ENCODE measurements at regions not wholly inside any gene's neighbourhood (a gene's known extent, or its start where the extent isn't known, plus 50 kb on each side); places are given as distances from the start of the nearest gene placed in this dataset.

- Histone ChIP-seq H3K9ac (ENCODE audit: low read depth in 1 of 2, low read length in 2 of 2) (no peak overlapping the region), H3K9me3 (ENCODE audit: control insufficient read depth in 4 of 4, low read length in 3 of 4) (peaks cover 0 to 5% (median 0%) of the 10 kb centered on the region in 4 donors), H3K27ac (ENCODE audit: low read depth in 1 of 2, low read length in 2 of 2) (no peak overlapping the region), H3K36me3 (ENCODE audit: control insufficient read depth in 4 of 4, insufficient read depth in 3 of 4, low read depth in 1 of 4, low read length in 3 of 4) (no peaks in the 10 kb centered on the region), H3K4me1 (ENCODE audit: control insufficient read depth in 4 of 4, insufficient read depth in 4 of 4, low read length in 3 of 4) (no peaks in the 10 kb centered on the region), H3K27me3 (ENCODE audit: control insufficient read depth in 4 of 4, insufficient read depth in 4 of 4, low read length in 3 of 4) (no peaks in the 10 kb centered on the region), H3K4me3 (ENCODE audit: low read depth in 1 of 3, low read length in 3 of 3) (no peak overlapping the region)
- TF ChIP-seq EGR1 (IDR thresholded peaks at IDR 0.05; ENCODE audit: low read depth in 2 of 2), result no peak
- no peak for TF ChIP-seq RXRA (IDR thresholded peaks at IDR 0.05)
- no peak for TF ChIP-seq CTCF (IDR thresholded peaks at IDR 0.05; ENCODE audit: low read depth, low read length, missing input control)
- TF ChIP-seq MAX (IDR thresholded peaks at IDR 0.05), result no peak
- TF ChIP-seq ATF3 (IDR thresholded peaks at IDR 0.05), result no peak
- TF ChIP-seq HNF4G (IDR thresholded peaks at IDR 0.05), result no peak
- no peak for TF ChIP-seq NR2F2 (IDR thresholded peaks at IDR 0.05)
- TF ChIP-seq RAD21 (IDR thresholded peaks at IDR 0.05), result no peak
- no peak for TF ChIP-seq FOXA2 (IDR thresholded peaks at IDR 0.05)
- no peak for TF ChIP-seq REST (IDR thresholded peaks at IDR 0.05)
- no peak for TF ChIP-seq SP1 (IDR thresholded peaks at IDR 0.05)
- TF ChIP-seq GABPA (IDR thresholded peaks at IDR 0.05 in 1 of 2, conservative IDR thresholded peaks at IDR 0.05 in 1 of 2), result no peak
- no peak for TF ChIP-seq HNF4A (conservative IDR thresholded peaks at IDR 0.05)
- no peak for TF ChIP-seq YY1 (IDR thresholded peaks at IDR 0.05)
- WGBS, result 82% methylated on average over 2 of the region's 2 CpGs
- DNase-seq (ENCODE audit: low spot score), result no peak
Observed at GRCh38 chr12:30135776-30136175, 352.0 kb upstream of the TMTC1 start.

- Histone ChIP-seq H3K36me3 (ENCODE audit: control insufficient read depth in 4 of 4, insufficient read depth in 3 of 4, low read depth in 1 of 4, low read length in 3 of 4) (no peaks in the 10 kb centered on the region), H3K9ac (ENCODE audit: low read depth in 1 of 2, low read length in 2 of 2) (no peak overlapping the region), H3K27me3 (ENCODE audit: control insufficient read depth in 4 of 4, insufficient read depth in 4 of 4, low read length in 3 of 4) (no peaks in the 10 kb centered on the region), H3K27ac (ENCODE audit: low read depth in 1 of 2, low read length in 2 of 2) (no peak overlapping the region), H3K4me1 (ENCODE audit: control insufficient read depth in 4 of 4, insufficient read depth in 4 of 4, low read length in 3 of 4) (no peaks in the 10 kb centered on the region), H3K4me3 (ENCODE audit: low read depth in 1 of 3, low read length in 3 of 3) (no peak overlapping the region), H3K9me3 (ENCODE audit: control insufficient read depth in 4 of 4, low read length in 3 of 4) (no peaks in the 10 kb centered on the region)
- DNase-seq (ENCODE audit: low spot score), result no peak
- 73% methylated on average over 8 of the region's 8 CpGs for WGBS
- TF ChIP-seq NR2F2 (IDR thresholded peaks at IDR 0.05) (no peak), RAD21 (IDR thresholded peaks at IDR 0.05) (peak; percentile 14 to 32)
Observed at GRCh38 chr12:30134229-30134628, 350.5 kb upstream of the TMTC1 start.
